ENCODE measurements at regions not wholly inside any gene's neighbourhood (a gene's known extent, or its start where the extent isn't known, plus 50 kb on each side); places are given as distances from the start of the nearest gene placed in this dataset.

DNA sequence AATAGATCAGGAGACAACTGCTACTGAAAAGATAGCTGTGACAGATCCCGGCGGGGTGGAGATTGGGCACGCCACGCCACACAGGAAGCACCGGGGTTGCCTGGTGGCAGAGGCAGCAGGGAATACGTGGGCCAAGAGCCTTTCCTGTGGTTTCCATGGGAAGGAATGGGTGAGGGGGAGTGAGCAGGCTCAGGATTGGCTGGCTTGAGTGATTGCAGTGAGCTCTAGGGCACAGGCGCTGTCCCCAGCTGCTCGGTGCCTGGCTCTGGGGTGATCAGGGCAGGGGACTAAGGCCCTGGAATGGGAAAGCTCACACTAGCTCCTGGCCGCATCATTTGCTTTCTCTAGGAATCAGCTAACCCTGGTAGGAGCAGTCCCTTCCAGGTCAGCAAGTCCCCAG, 166.1 kb downstream of the USP12 start:
- TF ChIP-seq CHD1 (IDR thresholded peaks at IDR 0.05; ENCODE audit: low read depth, low read length): no peak
- TF ChIP-seq POLR2AphosphoS5 (IDR thresholded peaks at IDR 0.05; ENCODE audit: low read length): no peak
- no peak for TF ChIP-seq POLR2A (IDR thresholded peaks at IDR 0.05; ENCODE audit: low read depth, low read length)
- TF ChIP-seq ATF7 (IDR thresholded peaks at IDR 0.05; ENCODE audit: low read depth): no peak
- TF ChIP-seq SUPT20H (IDR thresholded peaks at IDR 0.05; ENCODE audit: borderline replicate concordance, control insufficient read depth, low read depth, low read length): no peak
- TF ChIP-seq CREM (IDR thresholded peaks at IDR 0.05; ENCODE audit: low read depth): no peak
- no peak for TF ChIP-seq EZH2 (IDR thresholded peaks at IDR 0.05; ENCODE audit: borderline replicate concordance, control insufficient read depth, low read depth, low read length)

Data from GM12878 (cell line).